ENCODE measurements at regions not wholly inside any gene's neighbourhood (a gene's known extent, or its start where the extent isn't known, plus 50 kb on each side); places are given as distances from the start of the nearest gene placed in this dataset.
"Not testable (repeated sequence)": the region's sequence is repeated elsewhere in the genome, so short reads cannot be mapped to it uniquely, and the experiment has no call there.

DNA sequence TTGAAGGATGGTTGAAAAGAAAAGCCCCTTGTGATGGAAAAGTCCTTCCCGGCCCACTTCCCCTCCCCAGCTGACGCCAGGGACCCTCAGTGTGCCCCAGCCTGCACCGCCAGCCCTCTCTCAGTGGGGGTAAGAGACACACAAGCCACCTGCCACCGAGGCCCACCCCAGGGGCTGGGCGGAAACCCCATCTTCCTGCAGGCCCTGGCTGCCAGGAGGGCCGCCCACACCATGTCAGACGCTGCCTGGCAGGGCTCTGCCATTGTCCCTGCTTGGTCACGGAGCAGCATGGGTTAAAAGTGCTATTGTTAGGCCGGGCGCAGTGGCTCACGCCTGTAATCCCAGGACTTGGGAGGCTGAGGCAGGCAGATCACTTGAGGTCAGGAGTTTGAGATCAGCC, 142.0 kb upstream of the ZNF469 start:
- not testable (repeated sequence) for H3K36me3 ChIP-seq (ENCODE audit: control insufficient read depth in 1 of 2, insufficient read depth in 2 of 2, low read depth in 1 of 2, low read length in 2 of 2); H2AFZ ChIP-seq (ENCODE audit: low read depth, low read length); H3K27me3 ChIP-seq (ENCODE audit: control insufficient read depth in 1 of 2, insufficient read depth in 1 of 2, low read length in 2 of 2); H3K9me3 ChIP-seq (ENCODE audit: control insufficient read depth, low read length); DNase-seq; H2BK5ac ChIP-seq (ENCODE audit: low read depth, low read length, poor library complexity, severe bottlenecking); H3K79me1 ChIP-seq (replicated peaks; ENCODE audit: low read length, poor library complexity, severe bottlenecking); H3K4me2 ChIP-seq (ENCODE audit: low read length, poor library complexity, severe bottlenecking); H3K9ac ChIP-seq (ENCODE audit: low read length); H3K4me3 ChIP-seq (ENCODE audit: insufficient read depth in 1 of 2, low read depth in 1 of 2, low read length in 2 of 2); H2AK5ac ChIP-seq (ENCODE audit: low read length, severe bottlenecking); H3K27ac ChIP-seq (ENCODE audit: low read length, poor library complexity, severe bottlenecking); H3K23ac ChIP-seq (ENCODE audit: low read length in 2 of 2)
- Histone ChIP-seq H4K91ac (ENCODE audit: low read length) (peak overlapping the region; percentile 100), H3K14ac (ENCODE audit: low read length in 2 of 2) (peak overlapping the region in 1 of 2 experiments; percentile 50), H2BK120ac (ENCODE audit: low read depth, low read length) (peak overlapping the region; percentile 77), H3K4ac (ENCODE audit: low read depth in 1 of 2, low read length in 2 of 2) (peak overlapping the region; percentile 42 to 97), H2BK15ac (ENCODE audit: low read depth, poor library complexity, severe bottlenecking) (peak overlapping the region; percentile 67), H4K8ac (ENCODE audit: low read length) (peak overlapping the region; percentile 87), H2BK12ac (ENCODE audit: low read length in 2 of 2) (peak overlapping the region; percentile 86 to 95), H3K18ac (ENCODE audit: low read depth in 1 of 2, low read length in 2 of 2) (peak overlapping the region; percentile 89 to 94), H3K4me1 (ENCODE audit: control insufficient read depth, insufficient read depth, low read depth, low read length) (peaks cover 43% of the 10 kb centered on the region)
- WGBS, result 88% methylated on average over 8 of the region's 11 CpGs

GRCh38 chr16:88241404-88242311, 141.1 kb upstream of the ZNF469 start:
- H2BK5ac ChIP-seq (ENCODE audit: low read depth, low read length, poor library complexity, severe bottlenecking); DNase-seq; H3K9me3 ChIP-seq (ENCODE audit: control insufficient read depth, low read length); H3K23ac ChIP-seq (ENCODE audit: low read length in 2 of 2); H3K27me3 ChIP-seq (ENCODE audit: control insufficient read depth in 1 of 2, insufficient read depth in 1 of 2, low read length in 2 of 2); H3K36me3 ChIP-seq (ENCODE audit: control insufficient read depth in 1 of 2, insufficient read depth in 2 of 2, low read depth in 1 of 2, low read length in 2 of 2); H3K27ac ChIP-seq (ENCODE audit: low read length, poor library complexity, severe bottlenecking); H2AFZ ChIP-seq (ENCODE audit: low read depth, low read length); H3K4me3 ChIP-seq (ENCODE audit: insufficient read depth in 1 of 2, low read depth in 1 of 2, low read length in 2 of 2); H3K4me2 ChIP-seq (ENCODE audit: low read length, poor library complexity, severe bottlenecking); H3K79me1 ChIP-seq (replicated peaks; ENCODE audit: low read length, poor library complexity, severe bottlenecking): not testable (repeated sequence)
- Histone ChIP-seq H2BK12ac (ENCODE audit: low read length in 2 of 2) (peak overlapping the region; percentile 89 to 94), H3K4me1 (ENCODE audit: control insufficient read depth, insufficient read depth, low read depth, low read length) (peaks cover 44% of the 10 kb centered on the region), H2BK120ac (ENCODE audit: low read depth, low read length) (peak overlapping the region; percentile 56), H2AK5ac (ENCODE audit: low read length, severe bottlenecking) (peak overlapping the region; percentile 94), H4K91ac (ENCODE audit: low read length) (peak overlapping the region; percentile 97), H3K18ac (ENCODE audit: low read depth in 1 of 2, low read length in 2 of 2) (peak overlapping the region; percentile 62 to 94), H2BK15ac (ENCODE audit: low read depth, poor library complexity, severe bottlenecking) (peak overlapping the region; percentile 68), H4K8ac (ENCODE audit: low read length) (peak overlapping the region; percentile 82), H3K14ac (ENCODE audit: low read length in 2 of 2) (peak overlapping the region in 1 of 2 experiments; percentile 87), H3K9ac (ENCODE audit: low read length) (peak overlapping the region; percentile 43), H3K4ac (ENCODE audit: low read depth in 1 of 2, low read length in 2 of 2) (peak overlapping the region; percentile 75 to 78)
- 75% methylated on average over 14 of the region's 19 CpGs for WGBS

GRCh38 chr16:88242312-88243295, 140.2 kb upstream of the ZNF469 start:
- Histone ChIP-seq H2AK5ac (ENCODE audit: low read length, severe bottlenecking) (peak overlapping the region; percentile 61), H3K14ac (ENCODE audit: low read length in 2 of 2) (peak overlapping the region in 1 of 2 experiments; percentile 89), H2BK120ac (ENCODE audit: low read depth, low read length) (peak overlapping the region; percentile 56), H2BK12ac (ENCODE audit: low read length in 2 of 2) (peak overlapping the region; percentile 97 to 99), H4K8ac (ENCODE audit: low read length) (peak overlapping the region; percentile 21), H3K4me1 (ENCODE audit: control insufficient read depth, insufficient read depth, low read depth, low read length) (peaks cover 41% of the 10 kb centered on the region), H2BK15ac (ENCODE audit: low read depth, poor library complexity, severe bottlenecking) (peak overlapping the region; percentile 75), H3K18ac (ENCODE audit: low read depth in 1 of 2, low read length in 2 of 2) (peak overlapping the region; percentile 26 to 93), H3K4ac (ENCODE audit: low read depth in 1 of 2, low read length in 2 of 2) (peak overlapping the region; percentile 84 to 89), H3K9ac (ENCODE audit: low read length) (peak overlapping the region; percentile 43), H4K91ac (ENCODE audit: low read length) (peak overlapping the region; percentile 77), H3K27ac (ENCODE audit: low read length, poor library complexity, severe bottlenecking) (peak overlapping the region; percentile 61)
- not testable (repeated sequence) for H3K36me3 ChIP-seq (ENCODE audit: control insufficient read depth in 1 of 2, insufficient read depth in 2 of 2, low read depth in 1 of 2, low read length in 2 of 2); H3K4me2 ChIP-seq (ENCODE audit: low read length, poor library complexity, severe bottlenecking); H2BK5ac ChIP-seq (ENCODE audit: low read depth, low read length, poor library complexity, severe bottlenecking); H3K23ac ChIP-seq (ENCODE audit: low read length in 2 of 2); H3K4me3 ChIP-seq (ENCODE audit: insufficient read depth in 1 of 2, low read depth in 1 of 2, low read length in 2 of 2); H3K27me3 ChIP-seq (ENCODE audit: control insufficient read depth in 1 of 2, insufficient read depth in 1 of 2, low read length in 2 of 2); H3K9me3 ChIP-seq (ENCODE audit: control insufficient read depth, low read length); H3K79me1 ChIP-seq (replicated peaks; ENCODE audit: low read length, poor library complexity, severe bottlenecking); H2AFZ ChIP-seq (ENCODE audit: low read depth, low read length)
- peak; percentile 98 for DNase-seq
- 24% methylated on average over 16 of the region's 18 CpGs for WGBS
